GM18909 (cell line): ENCODE measurements at regions not wholly inside any gene's neighbourhood (a gene's known extent, or its start where the extent isn't known, plus 50 kb on each side); places are given as distances from the start of the nearest gene placed in this dataset.

Experiments used
- ATAC-seq: cut with Tn5 transposase; IDR thresholded peaks from one replicate; pipeline ENCODE4 v1.9.1; 2021; ENCODE audit warnings: mild to moderate bottlenecking; ENCODE audit not compliant: unreplicated experiment, poor library complexity

DNA sequence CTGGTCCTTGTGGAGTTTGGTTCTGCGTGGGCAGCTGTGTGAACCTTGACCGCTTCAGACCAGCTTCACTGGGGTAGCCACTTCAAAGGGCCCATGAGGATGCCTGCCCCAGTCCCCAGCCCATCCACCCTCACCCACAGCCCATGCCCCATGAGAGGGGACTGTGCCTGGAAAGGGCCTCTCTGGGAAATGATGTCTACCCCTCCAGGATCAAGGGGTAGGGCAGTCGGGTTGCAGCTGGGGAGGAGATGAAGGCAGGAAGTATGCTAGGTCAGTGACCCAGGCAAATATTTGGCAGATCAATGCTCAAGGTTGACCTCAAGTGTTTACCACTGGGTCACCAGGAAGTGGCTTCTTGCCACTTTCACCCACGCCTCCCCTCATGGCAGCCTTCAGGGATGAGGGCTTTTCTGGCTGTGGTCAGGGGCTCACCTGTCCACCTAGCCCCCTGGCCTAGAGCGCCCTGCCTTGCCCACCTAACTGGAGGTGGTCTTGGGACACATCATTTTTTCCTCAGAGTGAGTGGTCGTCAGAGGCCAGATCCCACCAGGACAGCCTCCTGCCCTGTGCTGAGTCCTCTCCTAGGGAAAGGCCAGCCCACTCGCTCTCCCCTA lies 109.5 kb downstream of the SNX5 start:
- ATAC-seq = peak; percentile 53

GRCh38 chr20:17858450-17859001 lies 110.1 kb downstream of the SNX5 start:
- no peak for ATAC-seq

GRCh38 chr20:17857639-17858449 lies 110.8 kb downstream of the SNX5 start:
- no peak for ATAC-seq

DNA sequence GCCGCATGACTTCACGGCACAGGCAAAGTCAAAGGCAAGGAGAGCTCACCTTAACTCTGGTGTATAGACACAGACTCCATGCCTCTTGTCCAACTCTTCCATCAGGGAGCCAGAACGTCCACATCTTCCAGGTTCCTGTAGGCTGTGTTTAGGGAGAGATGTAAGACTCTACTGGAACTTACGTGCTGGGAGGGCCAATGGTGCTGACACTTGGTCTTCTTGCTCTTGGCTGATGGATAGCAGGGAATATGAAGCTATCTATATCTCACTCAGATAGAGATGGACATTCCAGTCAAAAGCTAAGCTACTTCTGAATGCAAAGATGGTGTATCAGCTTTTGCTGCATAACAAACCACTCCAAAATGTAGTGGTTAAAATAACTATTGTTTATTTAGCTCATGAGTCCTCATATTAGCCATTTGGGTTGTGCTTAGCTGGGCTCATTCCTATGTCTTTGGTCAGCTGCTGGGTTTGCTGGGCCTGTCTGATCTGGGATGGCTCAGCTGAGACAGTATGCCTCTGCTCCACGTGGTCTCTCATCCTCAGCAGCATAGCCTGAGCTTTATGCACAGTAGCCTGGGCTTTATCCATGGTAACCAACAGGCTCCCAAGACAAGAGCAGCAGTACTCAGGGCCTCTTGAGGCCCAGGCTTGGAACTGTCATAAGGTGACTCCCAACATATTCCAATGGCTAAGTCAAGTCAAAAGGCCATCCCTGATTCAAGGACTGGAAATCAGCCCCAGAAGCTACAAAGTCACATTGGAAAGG lies 111.6 kb downstream of the SNX5 start:
- ATAC-seq = no peak

DNA sequence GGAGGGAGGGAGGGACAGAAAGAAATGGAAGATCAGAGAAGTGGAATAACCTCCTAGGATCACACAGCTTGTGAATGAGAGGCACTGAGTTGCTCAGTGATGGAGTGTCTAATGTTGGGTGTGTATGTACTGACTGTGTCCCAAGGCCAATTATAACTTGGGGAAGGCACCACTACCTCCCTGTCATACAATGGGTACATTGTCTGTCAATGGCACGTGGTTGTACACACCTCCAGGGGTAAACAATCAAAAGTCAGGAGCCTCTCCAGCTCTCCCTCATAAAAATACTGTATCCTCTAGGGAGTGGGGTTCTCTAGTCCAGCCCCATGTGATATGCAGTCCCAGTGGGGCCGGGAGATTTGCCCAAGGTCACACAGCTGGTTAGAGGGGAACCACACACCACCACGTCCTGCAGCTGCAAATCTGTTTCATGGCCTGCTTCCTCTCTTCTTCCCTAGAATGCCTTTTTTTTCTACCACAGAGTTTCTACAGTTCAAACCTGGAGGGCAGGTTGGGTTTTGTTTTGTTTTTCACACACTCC lies 112.5 kb downstream of the SNX5 start:
- peak; percentile 81 for ATAC-seq

- no peak for ATAC-seq
Observed at GRCh38 chr20:17854307-17854903, 114.2 kb downstream of the SNX5 start.

GRCh38 chr20:17852323-17852722 lies 116.3 kb downstream of the SNX5 start:
- ATAC-seq = no peak

GRCh38 chr20:17850684-17851026 lies 117.9 kb downstream of the SNX5 start:
- no peak for ATAC-seq

DNA sequence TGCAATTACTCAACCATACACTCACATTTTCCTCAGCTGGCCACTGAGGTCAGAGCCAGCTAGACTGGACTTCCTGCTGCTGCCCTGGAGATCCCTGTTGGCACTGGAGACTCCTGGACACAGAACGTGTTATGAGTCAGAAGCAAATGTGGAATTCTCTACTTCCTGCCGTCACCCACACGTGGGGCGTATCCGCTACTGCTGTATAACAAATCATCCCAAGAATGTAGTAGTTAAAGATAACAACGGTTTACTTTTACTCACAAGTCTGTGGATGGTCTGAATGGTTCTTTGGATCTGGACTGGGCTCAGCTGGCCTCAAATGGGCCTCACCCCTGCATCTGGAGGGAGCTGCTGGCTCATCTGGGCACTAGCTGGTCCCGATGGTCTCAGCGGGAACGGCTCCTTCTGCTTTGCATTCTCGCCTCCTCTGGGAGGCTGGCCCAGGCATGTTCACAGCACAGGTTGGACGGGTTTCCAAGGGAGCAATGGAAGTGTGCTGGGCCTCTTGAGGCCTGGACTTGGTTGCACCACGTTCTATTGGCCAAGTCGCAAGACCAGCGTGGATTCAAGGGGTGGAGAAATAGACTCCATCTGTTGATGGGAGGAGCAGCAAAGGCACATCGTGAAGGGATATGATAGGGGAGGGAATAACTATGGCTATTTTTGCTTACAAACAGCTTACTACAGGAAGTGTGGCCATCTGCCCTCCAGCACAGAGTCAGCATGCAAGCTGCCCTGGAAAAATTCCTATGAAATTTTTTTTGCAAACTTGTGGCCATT lies 118.5 kb downstream of the SNX5 start:
- ATAC-seq = no peak

GRCh38 chr20:17849138-17849900 lies 119.3 kb downstream of the SNX5 start:
- ATAC-seq = no peak

DNA sequence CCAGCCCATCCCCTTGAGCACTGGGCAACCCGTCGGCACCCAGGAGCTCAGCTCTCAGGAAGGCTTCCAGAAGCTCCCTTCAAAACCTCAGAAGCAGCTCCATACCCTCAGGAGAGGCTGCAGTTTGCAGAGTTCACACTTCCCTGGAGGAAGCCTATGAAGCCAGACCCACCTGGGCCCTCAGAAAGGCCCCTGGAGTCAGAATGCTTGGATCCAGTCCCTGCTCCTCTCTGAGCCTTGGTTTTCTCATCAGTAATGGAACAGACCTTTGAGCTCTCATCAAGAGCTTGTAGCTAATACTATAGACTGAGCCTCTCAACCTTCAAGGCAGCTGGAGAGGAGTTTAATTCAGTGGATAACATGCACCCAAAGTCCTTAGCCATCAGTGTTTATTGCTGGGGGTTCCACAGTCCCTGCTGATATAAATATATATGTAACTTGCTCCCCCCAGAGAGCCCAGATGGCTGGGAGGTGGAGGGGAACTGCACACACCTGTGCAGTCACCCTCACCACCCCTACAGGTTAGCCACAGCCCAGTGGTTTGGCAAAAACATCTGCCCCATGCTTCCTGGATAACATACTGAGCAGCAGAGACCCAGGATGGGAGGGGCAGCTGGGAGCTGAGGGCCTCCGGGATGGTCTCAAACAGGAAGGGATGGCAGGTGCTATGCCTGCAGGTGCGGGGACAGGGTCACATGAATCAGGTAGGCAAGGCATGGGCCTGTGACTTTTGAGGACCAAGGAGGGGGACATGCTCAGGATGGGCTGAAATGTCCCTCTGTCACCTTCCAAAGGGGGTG lies 120.1 kb downstream of the SNX5 start:
- ATAC-seq = no peak

DNA sequence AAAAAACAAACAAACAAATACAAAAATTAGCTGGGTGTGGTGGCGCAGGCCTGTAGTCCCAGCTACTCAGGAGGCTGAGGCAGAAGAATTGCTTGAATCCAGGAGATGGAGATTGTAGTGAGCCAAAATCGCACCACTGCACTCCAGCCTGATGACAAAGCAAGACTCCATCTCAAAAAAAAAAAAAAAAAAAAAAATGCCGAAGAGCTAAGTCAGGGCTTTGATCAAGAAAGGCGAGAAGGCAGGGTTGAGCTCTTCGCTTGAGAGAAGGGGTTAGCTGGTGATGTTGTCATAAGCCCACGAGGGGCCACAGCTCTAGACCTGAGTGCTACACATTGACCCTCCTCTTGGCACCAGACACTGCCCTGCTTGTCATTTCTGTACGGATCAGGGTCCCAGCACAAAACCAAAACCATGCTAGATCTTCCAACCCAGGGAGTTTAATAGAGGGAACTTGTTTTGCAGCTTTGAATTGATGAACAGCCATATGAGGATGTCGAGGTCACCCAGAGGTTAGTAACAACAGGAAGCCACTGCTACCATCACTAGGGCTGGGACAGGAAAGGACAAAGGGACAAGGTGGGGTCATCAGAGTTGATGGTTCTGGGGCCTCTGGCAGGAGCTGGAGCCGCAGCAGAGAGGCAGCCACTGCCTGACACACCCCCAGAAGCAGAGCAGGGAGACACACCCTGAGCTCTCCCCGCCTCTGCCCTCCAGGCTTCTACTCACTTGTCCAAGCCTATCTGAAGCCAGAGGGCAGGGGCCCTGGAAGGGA lies 122.7 kb downstream of the SNX5 start:
- ATAC-seq = peak; percentile 62

DNA sequence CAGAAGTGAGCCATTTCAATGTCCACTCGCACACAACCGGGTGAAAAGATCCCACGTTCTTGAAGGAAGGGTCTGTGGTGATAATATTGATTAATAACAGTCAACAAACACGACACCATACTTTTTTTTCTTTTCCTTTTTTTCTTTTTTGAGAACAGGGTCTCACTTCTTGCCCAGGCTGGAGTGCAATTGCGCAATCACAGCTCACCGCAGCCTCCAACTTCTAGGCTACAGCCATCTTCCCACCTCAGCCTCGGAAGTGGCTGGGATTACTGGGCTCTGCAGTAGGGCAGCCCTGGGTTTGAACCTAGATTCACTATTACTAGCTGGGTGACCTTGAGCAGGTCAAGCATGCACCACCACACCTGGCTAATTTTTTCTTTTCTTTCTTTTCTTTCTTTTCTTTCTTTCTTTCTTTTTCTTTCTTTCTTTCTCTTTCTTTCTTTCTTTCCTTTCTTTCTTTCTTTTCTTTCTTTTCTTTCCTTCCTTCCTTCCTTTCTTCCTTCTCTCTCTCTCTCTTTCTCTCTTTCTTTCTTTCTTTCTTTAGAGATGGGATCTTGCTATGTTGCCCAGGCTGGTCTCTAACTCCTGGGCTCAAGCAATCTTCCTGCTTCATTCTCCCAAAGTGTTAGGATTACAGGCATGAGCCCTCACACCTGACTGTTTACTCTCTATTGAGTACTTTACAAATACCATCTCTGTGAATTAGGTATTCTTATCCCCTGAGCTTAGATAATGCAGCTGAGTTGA lies 123.9 kb downstream of the SNX5 start:
- ATAC-seq = no peak

- ATAC-seq = no peak
Observed at GRCh38 chr20:17844133-17844429, 124.5 kb downstream of the SNX5 start.

- no peak for ATAC-seq
Observed at GRCh38 chr20:17843246-17844132, 125.1 kb downstream of the SNX5 start.

DNA sequence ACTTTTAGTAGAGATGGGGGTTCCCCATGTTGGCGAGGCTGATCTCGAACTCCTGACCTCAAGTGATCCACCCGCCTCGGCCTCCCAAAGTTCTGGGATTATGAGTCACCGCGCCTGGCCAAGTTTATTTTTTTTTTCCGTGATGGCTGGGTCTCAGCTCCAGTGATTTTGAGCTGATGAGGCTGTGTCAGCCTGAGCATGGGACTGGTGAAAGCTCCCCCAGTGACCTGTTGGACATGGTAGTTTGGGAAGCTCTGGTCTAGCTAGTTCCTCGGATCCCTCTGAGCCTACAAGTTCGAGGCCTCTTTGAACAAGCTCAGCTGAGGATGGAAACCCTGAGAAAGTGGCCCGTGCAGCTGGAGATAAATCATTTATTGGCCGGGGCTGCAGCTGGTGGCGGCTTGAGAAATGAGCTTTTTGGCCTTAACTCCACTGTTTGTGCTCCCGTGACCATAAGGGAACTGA lies 126.8 kb downstream of the SNX5 start:
- ATAC-seq = no peak
